Trophoblast cell (in vitro differentiated cells and primary cell): ENCODE measurements at regions not wholly inside any gene's neighbourhood (a gene's known extent, or its start where the extent isn't known, plus 50 kb on each side); places are given as distances from the start of the nearest gene placed in this dataset.

Experiments used
- DNase-seq, 2 donors: peaks; one replicate each; pipeline ENCODE4 v3.0.0-alpha.2; 2016
- H2AFZ ChIP-seq: 2 replicates; pipeline ENCODE4 v1.6.1; 2013; ENCODE audit warnings: low read length, moderate library complexity, mild to moderate bottlenecking; ENCODE audit not compliant: insufficient read depth, poor library complexity
- H2AK5ac ChIP-seq: 2 replicates; pipeline ENCODE4 v1.6.1; 2013; ENCODE audit warnings: mild to moderate bottlenecking, low read length
- H2BK120ac ChIP-seq: 2 replicates; pipeline ENCODE4 v1.6.1; 2013; ENCODE audit warnings: low read length, mild to moderate bottlenecking, moderate library complexity; ENCODE audit not compliant: insufficient read depth, poor library complexity
- H2BK12ac ChIP-seq: 2 replicates; pipeline ENCODE4 v1.6.1; 2013; ENCODE audit warnings: mild to moderate bottlenecking, low read length, moderate library complexity
- H2BK5ac ChIP-seq: 2 replicates; pipeline ENCODE4 v1.6.1; 2013; ENCODE audit warnings: low read length, low read depth, moderate library complexity, mild to moderate bottlenecking; ENCODE audit not compliant: poor library complexity
- H3K14ac ChIP-seq: 2 replicates; pipeline ENCODE4 v1.6.1; 2013; ENCODE audit warnings: mild to moderate bottlenecking, low read length
- H3K18ac ChIP-seq: 2 replicates; pipeline ENCODE4 v1.6.1; 2013; ENCODE audit warnings: mild to moderate bottlenecking, low read length
- H3K23ac ChIP-seq: 2 replicates; pipeline ENCODE4 v1.6.1; 2013; ENCODE audit warnings: low read length
- H3K27ac ChIP-seq: 2 replicates; pipeline ENCODE4 v1.5.1; 2013; ENCODE audit warnings: low read depth, mild to moderate bottlenecking, inconsistent platforms, low read length, moderate library complexity
- H3K27me3 ChIP-seq: 2 replicates; pipeline ENCODE4 v1.6.1; 2013; ENCODE audit warnings: inconsistent platforms, mild to moderate bottlenecking, low read length, moderate library complexity; ENCODE audit not compliant: insufficient read depth
- H3K36me3 ChIP-seq, 2 experiments: 1 replicate in 1 of 2; 2 replicates in 1 of 2; pipeline ENCODE4 v1.6.1; 2013; ENCODE audit warnings: low read length in 2 of 2, mild to moderate bottlenecking in 2 of 2, moderate library complexity in 1 of 2; ENCODE audit not compliant: insufficient read depth in 2 of 2, control insufficient read depth in 1 of 2
- H3K4ac ChIP-seq: 2 replicates; pipeline ENCODE4 v1.6.1; 2013; ENCODE audit warnings: low read depth, mild to moderate bottlenecking, low read length, moderate library complexity
- H3K4me1 ChIP-seq, 2 experiments: 1 replicate in 1 of 2; 2 replicates in 1 of 2; pipeline ENCODE4 v1.6.1; 2013; ENCODE audit warnings: low read length in 2 of 2, mild to moderate bottlenecking in 2 of 2, moderate library complexity in 1 of 2; ENCODE audit not compliant: insufficient read depth in 2 of 2, control insufficient read depth in 1 of 2
- H3K4me2 ChIP-seq: 2 replicates; pipeline ENCODE4 v1.6.1; 2013; ENCODE audit warnings: inconsistent platforms, mild to moderate bottlenecking, low read length, moderate library complexity
- H3K4me3 ChIP-seq: 2 replicates; pipeline ENCODE4 v1.5.1; 2013; ENCODE audit warnings: mild to moderate bottlenecking, low read depth, low read length, inconsistent platforms
- H3K79me1 ChIP-seq: one replicate; pipeline ENCODE4 v1.6.1; 2013; ENCODE audit warnings: low read length
- H3K79me2 ChIP-seq: 2 replicates; pipeline ENCODE4 v1.6.1; 2013; ENCODE audit warnings: low read length, mild to moderate bottlenecking; ENCODE audit not compliant: control insufficient read depth, insufficient read depth, poor library complexity
- H3K9ac ChIP-seq: 2 replicates; pipeline ENCODE4 v1.6.1; 2013; ENCODE audit warnings: mild to moderate bottlenecking, low read length
- H3K9me3 ChIP-seq: 2 replicates; pipeline ENCODE4 v1.6.1; 2013; ENCODE audit warnings: low read depth, mild to moderate bottlenecking, control low read depth, inconsistent platforms, low read length; ENCODE audit not compliant: insufficient read depth
- H4K12ac ChIP-seq: 2 replicates; pipeline ENCODE4 v1.6.1; 2013; ENCODE audit warnings: low read depth, mild to moderate bottlenecking, low read length, moderate library complexity
- H4K8ac ChIP-seq: 2 replicates; pipeline ENCODE4 v1.6.1; 2013; ENCODE audit warnings: low read depth, mild to moderate bottlenecking, low read length, moderate library complexity
- H4K91ac ChIP-seq: one replicate; pipeline ENCODE4 v1.6.1; 2013; ENCODE audit warnings: low read depth, mild to moderate bottlenecking, low read length, moderate library complexity
- WGBS: extraction: QIAGEN DNeasy Blood & Tissue Kit; methylation state at CpG from one replicate; pipeline ENCODE4 v1.1.7; 2013; ENCODE audit warnings: missing lambda C conversion rate; ENCODE audit not compliant: insufficient read length, insufficient coverage; ENCODE audit errors: extremely low coverage; 5-methylcytosine and 5-hydroxymethylcytosine counted together

DNA sequence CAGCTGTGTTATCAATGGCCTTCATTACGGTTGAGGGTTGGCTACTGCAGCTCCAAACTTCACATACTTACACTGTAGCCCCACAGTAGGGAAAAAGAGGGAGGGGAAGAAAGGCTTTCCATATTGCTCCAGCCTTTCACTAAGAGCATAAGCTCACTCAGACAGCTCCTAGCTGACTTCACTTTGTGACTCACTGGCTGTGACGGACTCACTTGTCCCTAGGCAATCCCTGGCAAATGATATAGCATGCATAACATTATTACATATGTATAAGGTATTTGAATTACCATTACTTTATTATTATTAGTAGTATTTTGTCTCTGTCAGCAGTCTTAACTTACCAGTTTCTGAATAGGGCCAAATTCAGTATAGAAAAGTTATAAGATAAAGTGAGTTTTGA lies 350.7 kb downstream of the RMST start:
- H3K9me3 ChIP-seq, result no peaks in the 10 kb centered on the region
- H2BK120ac ChIP-seq, result no peak overlapping the region
- H3K4ac ChIP-seq, result no peak overlapping the region
- no peak overlapping the region for H4K12ac ChIP-seq
- DNase-seq, result no peak
- no CpG with 5 or more reads among the region's 2 CpGs for WGBS
- no peak overlapping the region for H3K9ac ChIP-seq
- H2AK5ac ChIP-seq, result no peak overlapping the region
- no peaks in the 10 kb centered on the region for H3K79me1 ChIP-seq
- H3K4me3 ChIP-seq, result no peak overlapping the region
- no peak overlapping the region for H3K4me2 ChIP-seq
- no peak overlapping the region for H3K27ac ChIP-seq
- no peak overlapping the region for H4K91ac ChIP-seq
- H4K8ac ChIP-seq, result no peak overlapping the region
- no peaks in the 10 kb centered on the region for H3K27me3 ChIP-seq
- H3K18ac ChIP-seq, result no peak overlapping the region
- no peaks in the 10 kb centered on the region for H3K4me1 ChIP-seq
- no peaks in the 10 kb centered on the region for H3K79me2 ChIP-seq
- no peak overlapping the region for H3K14ac ChIP-seq
- H2BK5ac ChIP-seq, result no peak overlapping the region
- no peak overlapping the region for H3K23ac ChIP-seq
- no peak overlapping the region for H2AFZ ChIP-seq
- H2BK12ac ChIP-seq, result no peak overlapping the region
- H3K36me3 ChIP-seq, result no peaks in the 10 kb centered on the region

DNA sequence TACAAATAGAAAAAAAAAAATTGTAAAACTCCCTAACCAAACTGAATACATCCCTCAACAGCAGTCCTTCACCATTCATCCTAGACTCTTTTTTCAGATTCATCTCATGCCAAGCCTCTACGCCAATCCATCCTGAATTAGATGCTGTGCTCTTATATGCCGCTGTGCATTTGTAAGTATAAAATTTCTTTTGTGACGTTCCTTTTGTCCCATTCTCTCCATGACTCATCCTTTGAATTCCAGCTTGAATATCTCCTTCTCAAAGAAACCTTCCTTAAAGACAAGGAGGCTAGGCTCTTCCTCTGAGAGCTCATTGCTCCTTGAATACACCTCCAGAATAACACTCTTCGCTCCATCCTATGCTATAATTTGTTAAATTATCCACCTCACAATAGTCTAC lies 359.2 kb downstream of the RMST start:
- Histone ChIP-seq H3K18ac (no peak overlapping the region), H2BK12ac (no peak overlapping the region), H3K79me2 (no peaks in the 10 kb centered on the region), H2BK120ac (no peak overlapping the region), H3K36me3 (no peaks in the 10 kb centered on the region), H3K23ac (no peak overlapping the region), H3K79me1 (no peaks in the 10 kb centered on the region), H3K4me2 (no peak overlapping the region), H4K8ac (no peak overlapping the region), H2AFZ (no peak overlapping the region), H3K27ac (no peak overlapping the region), H3K4ac (no peak overlapping the region), H4K91ac (no peak overlapping the region), H3K27me3 (no peaks in the 10 kb centered on the region), H3K4me1 (no peaks in the 10 kb centered on the region), H2AK5ac (no peak overlapping the region), H3K4me3 (no peak overlapping the region), H3K14ac (no peak overlapping the region), H3K9me3 (no peaks in the 10 kb centered on the region), H4K12ac (no peak overlapping the region), H2BK5ac (no peak overlapping the region), H3K9ac (no peak overlapping the region)
- WGBS, result no CpG with 5 or more reads among the region's 4 CpGs
- no peak for DNase-seq

DNA sequence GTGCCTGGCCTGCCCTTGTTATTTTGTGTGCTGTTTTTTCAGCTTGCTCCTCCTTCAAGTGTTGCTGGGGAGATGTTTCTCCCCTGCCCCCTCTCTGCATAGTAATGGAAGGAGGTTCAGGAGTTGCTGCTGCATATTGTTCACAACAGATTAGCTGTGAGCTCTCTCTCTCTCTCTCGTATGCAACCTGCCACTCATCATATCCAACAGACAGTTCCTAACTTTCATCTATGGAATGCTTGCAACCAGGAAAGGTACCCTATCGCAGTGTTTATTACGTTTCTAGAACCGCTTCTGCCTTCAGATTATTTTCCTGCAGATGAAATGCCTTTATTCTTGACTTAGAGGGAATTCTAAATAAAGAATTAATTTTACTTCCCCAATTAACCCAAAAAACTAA lies 372.9 kb downstream of the RMST start:
- Histone ChIP-seq H3K79me1 (no peaks in the 10 kb centered on the region), H3K9ac (no peak overlapping the region), H3K27ac (no peak overlapping the region), H3K4ac (no peak overlapping the region), H3K36me3 (no peaks in the 10 kb centered on the region), H3K4me2 (no peak overlapping the region), H2AFZ (no peak overlapping the region), H2BK5ac (no peak overlapping the region), H4K12ac (no peak overlapping the region), H3K4me3 (no peak overlapping the region), H3K23ac (no peak overlapping the region), H3K4me1 (peaks cover 0 to 1% of the 10 kb centered on the region in 2 experiments), H3K18ac (no peak overlapping the region), H3K9me3 (no peaks in the 10 kb centered on the region), H2BK12ac (no peak overlapping the region), H4K91ac (no peak overlapping the region), H3K79me2 (no peaks in the 10 kb centered on the region), H3K27me3 (no peaks in the 10 kb centered on the region), H2BK120ac (no peak overlapping the region), H2AK5ac (no peak overlapping the region), H3K14ac (no peak overlapping the region), H4K8ac (no peak overlapping the region)
- DNase-seq, result no peak
- no CpG with 5 or more reads among the region's 4 CpGs for WGBS

DNA sequence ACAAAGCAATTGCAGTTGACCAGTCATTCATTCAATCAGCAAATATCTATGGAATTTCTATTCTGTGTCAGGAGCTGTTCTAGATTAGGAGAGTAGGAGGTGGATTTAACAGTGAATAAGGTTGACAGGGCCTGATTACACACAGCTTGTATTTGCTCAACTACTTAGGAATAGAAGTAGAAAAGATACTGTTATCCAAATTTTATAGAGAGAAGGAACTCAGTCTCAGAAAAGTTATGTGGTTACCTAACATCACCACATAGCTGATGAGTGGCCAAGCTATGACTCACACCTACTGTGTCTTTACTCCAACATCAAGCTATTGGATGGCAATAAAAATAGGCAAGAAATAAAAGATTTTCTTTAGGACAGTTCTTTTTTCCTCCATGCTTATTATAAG lies 374.8 kb downstream of the RMST start:
- H3K4ac ChIP-seq, result no peak overlapping the region
- no peak overlapping the region for H3K9ac ChIP-seq
- no peaks in the 10 kb centered on the region for H3K9me3 ChIP-seq
- no peak overlapping the region for H3K18ac ChIP-seq
- H3K14ac ChIP-seq, result no peak overlapping the region
- H4K8ac ChIP-seq, result no peak overlapping the region
- H3K27me3 ChIP-seq, result no peaks in the 10 kb centered on the region
- H3K27ac ChIP-seq, result no peak overlapping the region
- H4K91ac ChIP-seq, result no peak overlapping the region
- H2AFZ ChIP-seq, result no peak overlapping the region
- peak; percentile 1 to 52 for DNase-seq
- no peak overlapping the region for H2BK120ac ChIP-seq
- no peak overlapping the region for H2BK12ac ChIP-seq
- H3K36me3 ChIP-seq, result no peaks in the 10 kb centered on the region
- peaks cover 0 to 1% of the 10 kb centered on the region in 2 experiments for H3K4me1 ChIP-seq
- no peak overlapping the region for H4K12ac ChIP-seq
- no peak overlapping the region for H2BK5ac ChIP-seq
- H3K4me2 ChIP-seq, result no peak overlapping the region
- H3K79me1 ChIP-seq, result no peaks in the 10 kb centered on the region
- no peak overlapping the region for H3K23ac ChIP-seq
- H3K4me3 ChIP-seq, result no peak overlapping the region
- no peaks in the 10 kb centered on the region for H3K79me2 ChIP-seq
- no peak overlapping the region for H2AK5ac ChIP-seq

DNA sequence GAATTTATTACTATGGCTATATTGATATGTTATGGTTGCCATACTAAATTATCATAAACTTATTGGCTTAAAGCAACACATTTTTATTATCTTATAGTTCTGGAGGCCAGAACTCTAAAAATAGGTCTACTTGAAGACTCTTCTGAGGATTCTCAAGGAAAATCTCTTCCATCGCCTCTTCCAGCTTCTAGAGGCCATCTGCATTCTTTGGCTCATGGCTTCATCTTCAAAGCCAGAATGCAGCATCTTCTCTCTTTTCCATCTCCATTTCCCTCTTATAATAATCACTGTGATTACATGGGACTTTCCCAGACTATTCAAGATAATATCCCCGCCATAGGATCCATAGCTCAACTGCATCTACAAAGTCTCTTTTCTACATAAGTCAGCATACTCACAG lies 385.4 kb downstream of the RMST start:
- DNase-seq, result no peak
- H3K9me3 ChIP-seq, result no peaks in the 10 kb centered on the region
- H4K8ac ChIP-seq, result no peak overlapping the region
- no peaks in the 10 kb centered on the region for H3K27me3 ChIP-seq
- no peak overlapping the region for H3K14ac ChIP-seq
- H2BK5ac ChIP-seq, result no peak overlapping the region
- no peak overlapping the region for H2BK120ac ChIP-seq
- no peak overlapping the region for H3K4ac ChIP-seq
- H3K4me1 ChIP-seq, result no peaks in the 10 kb centered on the region
- H4K12ac ChIP-seq, result no peak overlapping the region
- H4K91ac ChIP-seq, result no peak overlapping the region
- H3K79me1 ChIP-seq, result no peaks in the 10 kb centered on the region
- H3K79me2 ChIP-seq, result no peaks in the 10 kb centered on the region
- no peak overlapping the region for H2AK5ac ChIP-seq
- WGBS, result no CpG with 5 or more reads among the region's 2 CpGs
- H3K4me3 ChIP-seq, result no peak overlapping the region
- H3K23ac ChIP-seq, result no peak overlapping the region
- H3K9ac ChIP-seq, result no peak overlapping the region
- no peak overlapping the region for H3K18ac ChIP-seq
- H3K27ac ChIP-seq, result no peak overlapping the region
- no peak overlapping the region for H2AFZ ChIP-seq
- no peaks in the 10 kb centered on the region for H3K36me3 ChIP-seq
- H2BK12ac ChIP-seq, result no peak overlapping the region
- H3K4me2 ChIP-seq, result no peak overlapping the region
